Thymus (tissue), 11 donors: ENCODE measurements at regions not wholly inside any gene's neighbourhood (a gene's known extent, or its start where the extent isn't known, plus 50 kb on each side); places are given as distances from the start of the nearest gene placed in this dataset.
A peak's percentile ranks its signal among the peaks of the same experiment; 100 is the strongest.

Experiments
- DNase-seq, 9 donors: peaks; one replicate each; pipeline ENCODE4 v3.0.0-alpha.2; 2013; ENCODE audit warnings: low spot score in 9 of 9, low read depth in 6 of 9, missing footprints in 1 of 9
- H3K27ac ChIP-seq, 2 donors: one replicate each; pipeline ENCODE4 v1.5.1; 2013; ENCODE audit warnings: control low read depth in 1 of 2, low read depth in 1 of 2, low read length in 1 of 2, mild to moderate bottlenecking in 1 of 2, moderate library complexity in 1 of 2
- H3K27me3 ChIP-seq, 2 donors: one replicate each; pipeline ENCODE4 v1.5.1; 2013; ENCODE audit warnings: low read length in 1 of 2; ENCODE audit not compliant: control insufficient read depth in 2 of 2, insufficient read depth in 1 of 2
- H3K36me3 ChIP-seq, 2 donors: one replicate each; pipeline ENCODE4 v1.5.1; 2013; ENCODE audit warnings: low read length in 1 of 2, mild to moderate bottlenecking in 1 of 2, moderate library complexity in 1 of 2; ENCODE audit not compliant: control insufficient read depth in 2 of 2, insufficient read depth in 2 of 2
- H3K4me1 ChIP-seq, 2 donors: one replicate each; pipeline ENCODE4 v1.5.1; 2013; ENCODE audit warnings: low read length in 2 of 2; ENCODE audit not compliant: control insufficient read depth in 2 of 2, insufficient read depth in 2 of 2
- H3K4me3 ChIP-seq, 2 donors: one replicate each; pipeline ENCODE4 v1.5.1; 2013; ENCODE audit warnings: low read length in 2 of 2, control low read depth in 1 of 2, mild to moderate bottlenecking in 1 of 2
- H3K9me3 ChIP-seq, 2 donors: one replicate each; pipeline ENCODE4 v1.5.1; 2013; ENCODE audit warnings: low read length in 1 of 2, mild to moderate bottlenecking in 1 of 2; ENCODE audit not compliant: control insufficient read depth in 2 of 2, insufficient read depth in 1 of 2
- WGBS: extraction: QIAGEN DNeasy Blood & Tissue Kit; methylation state at CpG from one replicate; pipeline ENCODE4 v1.1.7; 2013; 5-methylcytosine and 5-hydroxymethylcytosine counted together
- donor health status: healthy.

DNA sequence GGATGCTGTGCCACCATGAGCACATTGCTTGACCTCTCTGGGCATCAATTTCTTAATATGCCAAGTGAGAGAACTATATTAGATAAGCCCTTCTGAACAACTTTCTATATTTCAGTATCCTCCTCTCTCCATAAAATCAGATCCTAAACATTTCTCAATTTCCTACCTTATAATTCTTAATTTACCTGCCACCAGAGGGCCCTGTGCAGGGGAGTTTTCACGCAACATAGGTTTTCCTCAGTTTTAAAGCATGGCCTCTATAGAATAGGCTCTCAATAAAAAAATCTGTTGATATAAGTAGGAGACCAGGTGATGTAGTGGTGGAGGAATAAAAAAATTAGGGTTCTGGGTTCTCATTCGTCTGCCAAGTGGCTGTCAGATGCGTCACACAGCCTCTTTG, 83.7 kb upstream of the DBX1 start:
- no peak overlapping the region for H3K27ac ChIP-seq
- no peaks in the 10 kb centered on the region for H3K4me1 ChIP-seq
- H3K9me3 ChIP-seq, result no peaks in the 10 kb centered on the region
- H3K27me3 ChIP-seq, result no peaks in the 10 kb centered on the region
- DNase-seq, result no peak
- H3K4me3 ChIP-seq, result no peak overlapping the region
- H3K36me3 ChIP-seq, result no peaks in the 10 kb centered on the region
- 86% methylated on average over 3 of the region's 3 CpGs for WGBS

DNA sequence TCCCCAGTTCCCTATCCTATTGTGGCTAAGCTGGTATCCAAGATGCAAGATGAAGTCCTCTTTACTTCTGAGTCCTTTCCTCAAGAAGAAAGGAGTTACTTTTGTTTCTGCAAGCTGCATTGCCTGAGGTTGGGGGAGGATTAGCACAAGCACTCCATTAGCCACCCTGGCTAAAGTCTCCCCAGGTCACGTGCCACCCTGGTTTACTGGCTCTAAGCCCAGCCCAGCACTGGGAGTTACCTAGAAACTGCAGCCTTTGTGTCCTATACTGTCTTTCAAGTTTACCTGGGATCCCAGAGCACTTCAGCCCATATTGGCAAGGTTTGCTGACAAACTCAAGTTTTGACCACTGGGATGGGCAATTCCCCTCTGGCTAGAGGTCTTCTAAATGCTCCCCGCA, 78.4 kb upstream of the DBX1 start:
- 41% methylated on average over 2 of the region's 2 CpGs for WGBS

DNA sequence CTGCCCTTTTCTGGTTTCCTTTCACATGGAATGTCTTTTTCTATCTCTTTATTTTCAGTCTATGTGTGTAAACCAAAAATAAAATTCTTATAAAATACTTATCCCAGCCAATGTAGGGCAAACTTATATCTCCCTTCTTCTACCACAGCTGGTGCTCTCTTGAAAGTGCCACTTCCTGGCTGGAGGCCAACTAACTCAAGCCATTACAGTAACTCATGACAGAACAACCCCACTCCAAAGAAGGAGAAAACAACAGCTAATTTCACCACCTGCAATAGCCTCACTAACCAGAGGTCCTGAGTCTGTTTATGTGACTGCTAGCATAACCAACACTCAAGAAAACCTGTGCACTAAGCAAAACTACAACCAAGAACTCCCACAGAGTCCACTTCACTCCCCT, 74.9 kb upstream of the DBX1 start:
- H3K27ac ChIP-seq, result no peak overlapping the region
- H3K4me1 ChIP-seq, result no peaks in the 10 kb centered on the region
- no peaks in the 10 kb centered on the region for H3K9me3 ChIP-seq
- no peaks in the 10 kb centered on the region for H3K27me3 ChIP-seq
- no peak for DNase-seq
- H3K4me3 ChIP-seq, result no peak overlapping the region
- H3K36me3 ChIP-seq, result no peaks in the 10 kb centered on the region

More for the DNA sequence above, 78.4 kb upstream of the DBX1 start:
- H3K27ac ChIP-seq, result no peak overlapping the region
- H3K27me3 ChIP-seq, result no peaks in the 10 kb centered on the region
- H3K4me3 ChIP-seq, result no peak overlapping the region
- DNase-seq, result no peak
- no peaks in the 10 kb centered on the region for H3K9me3 ChIP-seq
- no peaks in the 10 kb centered on the region for H3K4me1 ChIP-seq
- no peaks in the 10 kb centered on the region for H3K36me3 ChIP-seq

DNA sequence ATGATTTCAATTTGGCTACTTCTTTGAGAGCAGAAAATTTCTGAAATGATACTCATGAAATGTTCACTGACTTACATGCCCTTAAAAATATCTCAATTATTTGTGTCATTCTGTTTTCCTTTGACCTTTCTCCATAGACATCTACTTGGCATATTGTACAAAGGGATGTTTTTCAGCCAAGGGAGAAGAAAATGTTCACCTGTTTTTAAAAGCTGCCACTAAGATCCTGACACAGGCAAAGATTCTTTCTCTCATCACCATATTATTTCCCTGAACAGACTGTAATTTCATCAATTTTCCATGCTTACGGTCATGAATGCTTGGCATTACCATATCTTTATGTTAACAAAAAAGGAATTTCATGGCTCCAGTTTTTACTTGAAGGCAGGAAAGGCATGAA, 67.4 kb upstream of the DBX1 start:
- DNase-seq, result no peak
- Histone ChIP-seq H3K4me3 (no peak overlapping the region), H3K27me3 (no peaks in the 10 kb centered on the region)

DNA sequence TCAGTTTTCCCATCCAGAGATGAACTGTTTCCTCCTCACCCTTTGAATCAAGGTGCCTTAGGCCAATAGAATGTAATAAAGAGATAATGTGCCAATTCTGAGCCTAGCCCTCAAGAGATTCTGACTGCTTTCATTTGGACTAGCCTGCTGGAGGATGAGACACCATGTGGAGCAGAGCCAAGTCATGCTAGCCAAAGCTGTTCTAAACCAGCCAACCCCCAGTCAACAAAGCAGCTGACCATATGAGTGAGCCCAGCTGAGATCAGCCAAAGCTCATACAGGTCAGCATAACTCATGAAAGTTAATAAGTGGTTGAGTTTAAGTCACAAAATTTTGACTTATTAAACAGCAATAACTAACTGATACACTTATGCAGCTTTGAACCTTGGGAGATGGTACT, 66.7 kb upstream of the DBX1 start:
- Histone ChIP-seq H3K4me1 (no peaks in the 10 kb centered on the region), H3K4me3 (no peak overlapping the region), H3K27me3 (no peaks in the 10 kb centered on the region), H3K36me3 (no peaks in the 10 kb centered on the region), H3K9me3 (no peaks in the 10 kb centered on the region), H3K27ac (no peak overlapping the region)
- DNase-seq, result no peak

More for the DNA sequence above, 67.4 kb upstream of the DBX1 start:
- Histone ChIP-seq H3K27ac (no peak overlapping the region), H3K9me3 (no peaks in the 10 kb centered on the region), H3K4me1 (no peaks in the 10 kb centered on the region), H3K36me3 (no peaks in the 10 kb centered on the region)
- WGBS, result 95% methylated on average over 1 of the region's 1 CpG

DNA sequence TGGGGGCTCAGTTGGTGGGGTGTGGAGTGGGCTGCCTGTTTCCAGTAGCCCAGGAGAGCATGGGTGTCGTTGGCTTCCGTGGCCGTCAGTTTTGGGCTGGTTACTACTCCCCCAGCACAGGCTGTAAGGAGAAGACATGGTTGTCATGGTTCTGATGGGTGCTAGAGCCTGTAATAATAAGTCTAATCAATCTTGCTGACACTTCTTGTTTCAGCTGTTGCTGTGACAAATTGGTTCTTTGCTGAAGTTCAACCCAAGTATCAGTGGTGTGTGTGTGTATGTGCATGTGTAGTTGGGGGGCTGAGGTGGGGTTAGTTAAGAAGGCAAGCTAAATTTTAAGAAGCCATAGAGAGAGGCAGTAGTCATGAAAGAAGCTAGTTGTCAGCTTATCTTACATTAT, 61.3 kb upstream of the DBX1 start:
- H3K36me3 ChIP-seq, result no peaks in the 10 kb centered on the region
- 87% methylated on average over 3 of the region's 3 CpGs for WGBS
- no peak overlapping the region for H3K27ac ChIP-seq
- no peaks in the 10 kb centered on the region for H3K27me3 ChIP-seq
- H3K4me1 ChIP-seq, result no peaks in the 10 kb centered on the region
- no peaks in the 10 kb centered on the region for H3K9me3 ChIP-seq
- DNase-seq, result no peak
- no peak overlapping the region for H3K4me3 ChIP-seq

DNA sequence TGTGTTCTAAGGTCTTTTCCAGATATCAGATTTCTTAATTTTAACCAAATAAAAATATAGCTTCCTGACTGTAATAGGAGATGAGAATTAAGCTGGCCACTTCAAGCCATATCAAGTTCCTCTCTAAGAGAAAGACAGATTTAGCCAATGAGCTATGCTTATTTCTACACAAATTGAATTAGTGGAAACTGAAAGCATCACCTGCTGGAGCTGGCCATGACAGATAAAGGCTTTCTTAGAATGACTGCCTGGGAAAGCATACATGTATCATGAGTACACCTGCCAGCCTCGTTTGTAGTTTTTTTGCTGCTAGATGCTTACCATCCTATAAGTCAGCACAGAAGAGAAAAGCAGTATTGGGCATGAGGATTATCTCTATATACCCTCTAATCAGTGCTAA, 53.5 kb upstream of the DBX1 start:
- H3K4me3 ChIP-seq, result no peak overlapping the region
- no peaks in the 10 kb centered on the region for H3K36me3 ChIP-seq
- H3K27me3 ChIP-seq, result peaks cover 16 to 24% of the 10 kb centered on the region in 2 donors
- 56% methylated on average over 1 of the region's 1 CpG for WGBS
- DNase-seq, result peak in 2 of 9 donors; percentile 1 to 4
- no peaks in the 10 kb centered on the region for H3K9me3 ChIP-seq
- H3K4me1 ChIP-seq, result no peaks in the 10 kb centered on the region
- H3K27ac ChIP-seq, result no peak overlapping the region

DNA sequence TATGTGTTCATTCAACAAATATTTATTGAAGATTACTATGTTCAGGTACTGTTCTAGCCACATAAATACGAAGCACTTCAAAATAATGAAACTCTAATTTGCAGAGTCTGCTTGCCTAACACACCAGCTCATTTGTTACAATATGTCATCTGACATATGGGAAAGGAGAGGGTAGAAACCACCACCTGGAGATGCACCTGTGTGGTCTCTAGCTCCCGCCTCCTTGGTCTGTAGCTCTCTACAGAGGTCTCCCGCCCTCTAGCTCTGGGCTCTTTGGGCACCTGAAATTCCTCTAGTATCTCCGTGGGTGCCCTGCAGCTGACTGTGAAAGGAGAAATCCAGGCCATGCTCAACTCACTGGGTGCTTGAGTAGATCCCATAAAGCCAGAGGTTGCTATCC, 51.4 kb upstream of the DBX1 start:
- WGBS, result 83% methylated on average over 4 of the region's 4 CpGs
- H3K4me1 ChIP-seq, result no peaks in the 10 kb centered on the region
- no peaks in the 10 kb centered on the region for H3K9me3 ChIP-seq
- DNase-seq, result no peak
- peaks cover 33 to 45% of the 10 kb centered on the region in 2 donors for H3K27me3 ChIP-seq
- H3K4me3 ChIP-seq, result no peak overlapping the region
- no peaks in the 10 kb centered on the region for H3K36me3 ChIP-seq
- no peak overlapping the region for H3K27ac ChIP-seq
